ENCODE measurements at regions not wholly inside any gene's neighbourhood (a gene's known extent, or its start where the extent isn't known, plus 50 kb on each side); places are given as distances from the start of the nearest gene placed in this dataset.

DNA sequence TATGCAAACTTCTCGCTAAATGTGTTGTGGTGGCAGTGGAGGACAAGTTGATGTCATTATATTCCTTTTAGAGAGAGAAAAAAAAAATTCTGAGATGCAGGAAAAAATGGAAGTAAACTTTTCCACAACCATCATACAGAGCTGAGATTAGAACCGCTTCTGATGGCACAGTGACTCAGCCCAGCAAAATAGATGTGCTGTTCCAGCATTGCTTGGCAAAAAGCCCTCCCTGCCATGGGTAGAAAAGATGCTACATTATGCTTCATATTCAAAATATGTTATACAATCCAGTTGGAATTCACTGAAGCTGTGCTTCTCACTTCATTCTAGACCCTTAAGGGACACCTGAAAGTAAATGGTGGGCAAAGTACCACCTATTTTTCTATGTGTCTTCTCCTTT lies 1047.6 kb upstream of the FANCL start:
- no peak for DNase-seq (ENCODE audit: insufficient read length, low spot score, missing footprints)
- TF ChIP-seq, protein P1, sequence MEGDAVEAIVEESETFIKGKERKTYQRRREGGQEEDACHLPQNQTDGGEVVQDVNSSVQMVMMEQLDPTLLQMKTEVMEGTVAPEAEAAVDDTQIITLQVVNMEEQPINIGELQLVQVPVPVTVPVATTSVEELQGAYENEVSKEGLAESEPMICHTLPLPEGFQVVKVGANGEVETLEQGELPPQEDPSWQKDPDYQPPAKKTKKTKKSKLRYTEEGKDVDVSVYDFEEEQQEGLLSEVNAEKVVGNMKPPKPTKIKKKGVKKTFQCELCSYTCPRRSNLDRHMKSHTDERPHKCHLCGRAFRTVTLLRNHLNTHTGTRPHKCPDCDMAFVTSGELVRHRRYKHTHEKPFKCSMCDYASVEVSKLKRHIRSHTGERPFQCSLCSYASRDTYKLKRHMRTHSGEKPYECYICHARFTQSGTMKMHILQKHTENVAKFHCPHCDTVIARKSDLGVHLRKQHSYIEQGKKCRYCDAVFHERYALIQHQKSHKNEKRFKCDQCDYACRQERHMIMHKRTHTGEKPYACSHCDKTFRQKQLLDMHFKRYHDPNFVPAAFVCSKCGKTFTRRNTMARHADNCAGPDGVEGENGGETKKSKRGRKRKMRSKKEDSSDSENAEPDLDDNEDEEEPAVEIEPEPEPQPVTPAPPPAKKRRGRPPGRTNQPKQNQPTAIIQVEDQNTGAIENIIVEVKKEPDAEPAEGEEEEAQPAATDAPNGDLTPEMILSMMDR (IDR thresholded peaks at IDR 0.05; ENCODE audit: extremely low read depth, low read depth, low read length): no peak
- no peaks in the 10 kb centered on the region for H3K9me3 ChIP-seq (ENCODE audit: low read depth, low read length)
- H3K4me1 ChIP-seq (ENCODE audit: insufficient read depth, low read length): no peaks in the 10 kb centered on the region
- no peak overlapping the region for H2AFZ ChIP-seq (ENCODE audit: low read length)
- no peaks in the 10 kb centered on the region for H4K20me1 ChIP-seq (ENCODE audit: insufficient read depth, low read length)
- no peaks in the 10 kb centered on the region for H3K79me2 ChIP-seq (ENCODE audit: insufficient read depth, low read length)
- H3K27me3 ChIP-seq (ENCODE audit: insufficient read depth, low read length): no peaks in the 10 kb centered on the region
- no peaks in the 10 kb centered on the region for H3K36me3 ChIP-seq (ENCODE audit: insufficient read depth, low read length)
- no peak overlapping the region for H3K27ac ChIP-seq (ENCODE audit: low read depth, low read length)
- no peak overlapping the region for H3K4me3 ChIP-seq (ENCODE audit: insufficient read depth, low read length)
- no peak overlapping the region for H3K4me2 ChIP-seq (ENCODE audit: insufficient read depth, low read length)

DNA sequence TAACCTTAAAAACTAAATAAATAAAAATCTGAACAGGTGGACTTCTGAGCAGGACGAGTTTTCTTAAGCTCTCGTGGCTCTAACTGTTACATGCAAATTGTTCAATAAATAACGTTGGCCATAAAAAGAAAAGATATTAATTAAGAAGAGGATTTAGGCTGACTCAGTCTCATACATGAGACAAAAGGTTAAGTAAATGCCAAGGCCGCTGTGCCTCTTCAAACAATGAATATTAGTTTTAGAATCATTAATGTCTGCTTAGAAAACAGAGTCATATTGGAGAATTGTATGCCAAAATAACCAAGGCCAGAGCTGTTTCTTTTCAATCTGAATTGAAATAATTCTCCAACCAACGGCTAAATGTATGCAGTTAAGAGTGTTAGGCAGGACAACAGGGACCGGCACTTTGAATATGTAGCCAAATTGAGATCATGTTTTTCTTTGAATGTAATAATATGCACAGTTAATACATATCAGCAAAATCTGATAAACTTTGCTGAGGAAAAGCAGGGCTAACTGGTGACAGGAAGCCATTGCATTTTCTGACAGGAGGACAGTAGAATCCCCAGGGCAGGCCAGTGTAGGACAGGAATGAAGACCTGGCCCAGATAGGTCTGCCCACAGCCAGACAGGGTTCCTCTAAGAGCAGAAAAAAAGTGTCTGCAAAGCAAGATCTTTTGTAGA lies 1041.4 kb upstream of the FANCL start:
- Histone ChIP-seq H3K4me1 (ENCODE audit: insufficient read depth, low read length) (no peaks in the 10 kb centered on the region), H4K20me1 (ENCODE audit: insufficient read depth, low read length) (no peaks in the 10 kb centered on the region), H3K36me3 (ENCODE audit: insufficient read depth, low read length) (no peaks in the 10 kb centered on the region), H3K9me3 (ENCODE audit: low read depth, low read length) (no peaks in the 10 kb centered on the region), H3K27ac (ENCODE audit: low read depth, low read length) (no peak overlapping the region), H2AFZ (ENCODE audit: low read length) (no peak overlapping the region), H3K79me2 (ENCODE audit: insufficient read depth, low read length) (no peaks in the 10 kb centered on the region), H3K4me3 (ENCODE audit: insufficient read depth, low read length) (no peak overlapping the region), H3K4me2 (ENCODE audit: insufficient read depth, low read length) (no peak overlapping the region), H3K27me3 (ENCODE audit: insufficient read depth, low read length) (no peaks in the 10 kb centered on the region)
- DNase-seq (ENCODE audit: insufficient read length, low spot score, missing footprints): no peak
- TF ChIP-seq, protein P1 (IDR thresholded peaks at IDR 0.05; ENCODE audit: extremely low read depth, low read depth, low read length): no peak

DNA sequence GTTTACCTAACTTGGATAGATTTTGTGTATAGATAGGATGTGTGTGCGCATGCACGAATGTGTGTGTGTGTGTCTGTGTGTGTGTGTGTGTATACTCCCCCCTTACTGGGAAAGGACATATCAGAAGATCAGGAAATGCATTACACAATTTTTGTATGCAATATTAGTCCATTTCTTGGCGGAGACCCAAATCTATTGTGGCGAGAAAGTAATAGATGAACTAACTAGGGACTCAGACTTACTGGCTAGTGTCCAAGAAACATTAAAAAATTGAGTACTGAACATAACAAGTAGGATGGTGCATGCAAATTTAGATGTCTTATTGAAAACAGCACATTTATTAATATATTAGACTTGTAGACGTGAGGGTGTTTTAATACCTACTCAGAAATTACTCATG lies 1036.5 kb upstream of the FANCL start:
- no peaks in the 10 kb centered on the region for H3K36me3 ChIP-seq (ENCODE audit: insufficient read depth, low read length)
- no peaks in the 10 kb centered on the region for H4K20me1 ChIP-seq (ENCODE audit: insufficient read depth, low read length)
- no peak overlapping the region for H3K4me2 ChIP-seq (ENCODE audit: insufficient read depth, low read length)
- DNase-seq (ENCODE audit: insufficient read length, low spot score, missing footprints): no peak
- no peaks in the 10 kb centered on the region for H3K79me2 ChIP-seq (ENCODE audit: insufficient read depth, low read length)
- H3K27ac ChIP-seq (ENCODE audit: low read depth, low read length): no peak overlapping the region
- no peak overlapping the region for H3K4me3 ChIP-seq (ENCODE audit: insufficient read depth, low read length)
- TF ChIP-seq, protein P1 (IDR thresholded peaks at IDR 0.05; ENCODE audit: extremely low read depth, low read depth, low read length): no peak
- H3K27me3 ChIP-seq (ENCODE audit: insufficient read depth, low read length): no peaks in the 10 kb centered on the region
- H2AFZ ChIP-seq (ENCODE audit: low read length): no peak overlapping the region
- no peaks in the 10 kb centered on the region for H3K9me3 ChIP-seq (ENCODE audit: low read depth, low read length)
- no peaks in the 10 kb centered on the region for H3K4me1 ChIP-seq (ENCODE audit: insufficient read depth, low read length)

DNA sequence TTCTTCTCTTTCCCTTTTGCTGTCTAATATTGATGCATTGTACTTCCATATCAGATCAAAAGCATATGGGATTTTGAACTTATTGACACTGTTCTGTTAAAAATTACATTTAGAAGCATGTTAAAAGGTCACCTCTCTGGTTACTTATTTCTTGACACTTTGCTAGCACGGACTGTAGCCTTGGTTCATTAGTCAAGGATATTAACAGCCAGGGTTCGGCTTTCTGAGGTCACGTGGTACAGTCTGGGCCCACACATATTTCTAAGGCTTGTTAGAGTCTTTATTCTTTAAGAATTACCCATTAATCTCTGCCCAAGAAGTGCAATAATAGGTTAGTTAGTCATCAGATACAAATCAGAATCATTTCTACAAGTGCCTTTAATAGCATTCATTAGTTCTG lies 1035.8 kb upstream of the FANCL start:
- Histone ChIP-seq H2AFZ (ENCODE audit: low read length) (no peak overlapping the region), H3K4me3 (ENCODE audit: insufficient read depth, low read length) (no peak overlapping the region), H4K20me1 (ENCODE audit: insufficient read depth, low read length) (no peaks in the 10 kb centered on the region), H3K4me2 (ENCODE audit: insufficient read depth, low read length) (no peak overlapping the region), H3K79me2 (ENCODE audit: insufficient read depth, low read length) (no peaks in the 10 kb centered on the region), H3K36me3 (ENCODE audit: insufficient read depth, low read length) (no peaks in the 10 kb centered on the region), H3K4me1 (ENCODE audit: insufficient read depth, low read length) (no peaks in the 10 kb centered on the region), H3K9me3 (ENCODE audit: low read depth, low read length) (no peaks in the 10 kb centered on the region), H3K27ac (ENCODE audit: low read depth, low read length) (no peak overlapping the region), H3K27me3 (ENCODE audit: insufficient read depth, low read length) (no peaks in the 10 kb centered on the region)
- TF ChIP-seq, protein P1 (IDR thresholded peaks at IDR 0.05; ENCODE audit: extremely low read depth, low read depth, low read length): no peak
- no peak for DNase-seq (ENCODE audit: insufficient read length, low spot score, missing footprints)

Data from osteoblast (primary cell).